ENCODE measurements at regions not wholly inside any gene's neighbourhood (a gene's known extent, or its start where the extent isn't known, plus 50 kb on each side); places are given as distances from the start of the nearest gene placed in this dataset.

- H3K27ac ChIP-seq, result no peak overlapping the region
- no peak for ATAC-seq
- DNase-seq, result no peak
Observed at GRCh38 chr2:19579461-19579860, 221.0 kb upstream of the OSR1 start.

GRCh38 chr2:19577723-19578122, 219.3 kb upstream of the OSR1 start:
- H3K9me3 ChIP-seq, result no peaks in the 10 kb centered on the region
- H3K27me3 ChIP-seq, result no peaks in the 10 kb centered on the region
- WGBS, 4 donors, result 55 to 74% (median 67%) methylated on average over 3 of the region's 3 CpGs
- ATAC-seq (no peak), DNase-seq (no peak)
- intact Hi-C loops (cut with DNase I), result no loop called here
- H3K4me3 ChIP-seq, result no peak overlapping the region
- no peaks in the 10 kb centered on the region for H3K36me3 ChIP-seq
- peaks cover 0 to 46% (median 21%) of the 10 kb centered on the region in 12 donors for H3K4me1 ChIP-seq
- no peak overlapping the region for H3K27ac ChIP-seq
- no peak for TF ChIP-seq POLR2A (IDR thresholded peaks at IDR 0.05)
- TF ChIP-seq, protein P1, sequence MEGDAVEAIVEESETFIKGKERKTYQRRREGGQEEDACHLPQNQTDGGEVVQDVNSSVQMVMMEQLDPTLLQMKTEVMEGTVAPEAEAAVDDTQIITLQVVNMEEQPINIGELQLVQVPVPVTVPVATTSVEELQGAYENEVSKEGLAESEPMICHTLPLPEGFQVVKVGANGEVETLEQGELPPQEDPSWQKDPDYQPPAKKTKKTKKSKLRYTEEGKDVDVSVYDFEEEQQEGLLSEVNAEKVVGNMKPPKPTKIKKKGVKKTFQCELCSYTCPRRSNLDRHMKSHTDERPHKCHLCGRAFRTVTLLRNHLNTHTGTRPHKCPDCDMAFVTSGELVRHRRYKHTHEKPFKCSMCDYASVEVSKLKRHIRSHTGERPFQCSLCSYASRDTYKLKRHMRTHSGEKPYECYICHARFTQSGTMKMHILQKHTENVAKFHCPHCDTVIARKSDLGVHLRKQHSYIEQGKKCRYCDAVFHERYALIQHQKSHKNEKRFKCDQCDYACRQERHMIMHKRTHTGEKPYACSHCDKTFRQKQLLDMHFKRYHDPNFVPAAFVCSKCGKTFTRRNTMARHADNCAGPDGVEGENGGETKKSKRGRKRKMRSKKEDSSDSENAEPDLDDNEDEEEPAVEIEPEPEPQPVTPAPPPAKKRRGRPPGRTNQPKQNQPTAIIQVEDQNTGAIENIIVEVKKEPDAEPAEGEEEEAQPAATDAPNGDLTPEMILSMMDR (IDR thresholded peaks at IDR 0.05), result no peak

More at GRCh38 chr2:19579461-19579860, 221.0 kb upstream of the OSR1 start:
- Histone ChIP-seq H3K4me3 (no peak overlapping the region), H3K9me3 (peaks cover 0 to 4% (median 0%) of the 10 kb centered on the region in 12 donors), H3K4me1 (peaks cover 0 to 38% (median 18%) of the 10 kb centered on the region in 12 donors), H3K36me3 (no peaks in the 10 kb centered on the region), H3K27me3 (no peaks in the 10 kb centered on the region)
- intact Hi-C loops (cut with DNase I), result no loop called here
- WGBS, 4 donors, result 36 to 64% (median 50%) methylated on average over 3 of the region's 3 CpGs
- no peak for TF ChIP-seq POLR2A (IDR thresholded peaks at IDR 0.05)
- TF ChIP-seq, protein P1 (IDR thresholded peaks at IDR 0.05), result no peak

DNA sequence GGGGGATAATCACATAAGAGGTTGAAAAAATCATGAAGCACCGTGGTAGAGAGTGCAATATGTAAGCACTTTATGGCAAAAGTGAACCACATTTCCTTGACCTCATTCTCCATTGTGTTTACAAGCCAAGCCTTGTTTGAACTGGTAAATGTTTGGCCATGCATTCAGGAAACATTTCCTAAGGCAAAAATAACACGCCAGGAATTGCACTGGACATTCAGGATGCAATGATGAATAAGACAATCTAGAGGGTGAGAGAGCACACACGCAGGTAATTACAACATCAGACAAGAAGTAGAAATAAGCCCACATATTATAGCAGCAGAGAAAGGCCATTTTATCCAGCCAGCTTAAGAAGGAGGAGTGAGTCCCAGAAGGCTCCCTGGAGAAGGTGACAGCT, 218.0 kb upstream of the OSR1 start:
- Histone ChIP-seq H3K27me3 (no peaks in the 10 kb centered on the region), H3K27ac (peak overlapping the region in 2 of 12 donors; percentile 25 to 27), H3K36me3 (no peaks in the 10 kb centered on the region), H3K9me3 (no peaks in the 10 kb centered on the region), H3K4me1 (peaks cover 0 to 46% (median 21%) of the 10 kb centered on the region in 12 donors), H3K4me3 (no peak overlapping the region)
- DNase-seq, result no peak
- TF ChIP-seq, protein P1 (IDR thresholded peaks at IDR 0.05), result no peak
- TF ChIP-seq POLR2A (IDR thresholded peaks at IDR 0.05), result no peak
- 58 to 74% (median 63%) methylated on average over 3 of the region's 3 CpGs for WGBS, 4 donors
- peak in 1 of 4 donors; percentile 16 for ATAC-seq
- intact Hi-C loops (cut with DNase I), result no loop called here

DNA sequence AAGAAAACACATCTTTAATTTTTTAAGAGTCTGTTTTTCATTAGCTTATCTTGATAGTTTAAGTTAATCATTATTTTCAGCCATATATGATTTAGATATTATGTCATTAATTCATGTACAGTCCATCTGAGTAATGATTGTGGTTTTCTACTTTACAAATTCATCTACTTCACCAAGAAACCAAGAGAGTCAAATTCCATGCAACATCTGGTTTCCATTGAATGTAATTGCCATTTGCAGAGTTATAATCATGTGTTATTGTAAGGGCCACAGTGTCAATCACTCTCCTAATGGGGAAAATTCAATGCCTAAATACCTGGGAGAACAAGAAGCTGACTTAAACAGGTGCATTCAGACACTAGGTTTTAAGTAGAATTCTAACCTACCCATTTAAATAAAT, 217.2 kb upstream of the OSR1 start:
- no peak for ATAC-seq
- no peak for DNase-seq
- Histone ChIP-seq H3K4me3 (no peak overlapping the region), H3K36me3 (no peaks in the 10 kb centered on the region), H3K27me3 (no peaks in the 10 kb centered on the region), H3K27ac (peak overlapping the region in 2 of 12 donors; percentile 25 to 27), H3K4me1 (peaks cover 0 to 42% (median 21%) of the 10 kb centered on the region in 12 donors), H3K9me3 (no peaks in the 10 kb centered on the region)
- intact Hi-C loops (cut with DNase I), result no loop called here
- no peak for TF ChIP-seq POLR2A (IDR thresholded peaks at IDR 0.05)
- TF ChIP-seq, protein P1 (IDR thresholded peaks at IDR 0.05), result no peak
